MM.1S (cell line): ENCODE measurements at regions not wholly inside any gene's neighbourhood (a gene's known extent, or its start where the extent isn't known, plus 50 kb on each side); places are given as distances from the start of the nearest gene placed in this dataset.

Source experiments
- DNase-seq: peaks from one replicate; pipeline ENCODE4 v3.0.0-alpha.2; 2015
- H2AFZ ChIP-seq: fragments of 300-600 bp; sonication (generic); 2 replicates; pipeline ENCODE4 v1.6.0; 2016; ENCODE audit warnings: antibody characterized with exemption, low read length
- H3F3A ChIP-seq: fragments of 300-600 bp; sonication (generic); 2 replicates; pipeline ENCODE4 v1.6.1; 2016; ENCODE audit warnings: mild to moderate bottlenecking, antibody characterized with exemption, low read length, moderate library complexity, mixed read lengths; ENCODE audit not compliant: insufficient read depth
- H3K27ac ChIP-seq: fragments of 300-600 bp; sonication (generic); 2 replicates; pipeline ENCODE4 v1.5.1; 2016; ENCODE audit warnings: mild to moderate bottlenecking, low read length
- H3K27me3 ChIP-seq: fragments of 300-600 bp; sonication (generic); replicated peaks from 2 replicates; pipeline ENCODE4 v1.6.0; 2016; ENCODE audit warnings: low read length; ENCODE audit not compliant: insufficient read depth
- H3K36me3 ChIP-seq: fragments of 300-600 bp; sonication (generic); replicated peaks from 2 replicates; pipeline ENCODE4 v1.6.1; 2016; ENCODE audit warnings: mild to moderate bottlenecking, low read length, mixed read lengths; ENCODE audit not compliant: insufficient read depth
- H3K4me1 ChIP-seq: fragments of 300-600 bp; sonication (generic); 2 replicates; pipeline ENCODE4 v1.6.1; 2016; ENCODE audit warnings: low read length, mixed read lengths
- H3K4me2 ChIP-seq: fragments of 300-600 bp; sonication (generic); 2 replicates; pipeline ENCODE4 v1.6.0; 2016; ENCODE audit warnings: low read depth, low read length
- H3K4me3 ChIP-seq: fragments of 300-600 bp; sonication (generic); 2 replicates; pipeline ENCODE4 v1.5.1; 2016; ENCODE audit warnings: low read length, mixed read lengths
- H3K79me2 ChIP-seq: fragments of 300-600 bp; sonication (generic); 2 replicates; pipeline ENCODE4 v1.6.1; 2016; ENCODE audit warnings: mixed run types, low read length, mixed read lengths
- H3K9ac ChIP-seq: fragments of 300-600 bp; sonication (generic); 2 replicates; pipeline ENCODE4 v1.6.1; 2016; ENCODE audit warnings: low read length, mixed read lengths
- H3K9me2 ChIP-seq: fragments of 300-600 bp; sonication (generic); replicated peaks from 2 replicates; pipeline ENCODE4 v1.6.1; 2016; ENCODE audit warnings: mild to moderate bottlenecking, low read length, mixed read lengths; ENCODE audit not compliant: insufficient read depth
- H3K9me3 ChIP-seq: fragments of 300-600 bp; sonication (generic); replicated peaks from 2 replicates; pipeline ENCODE4 v1.6.1; 2016; ENCODE audit warnings: mild to moderate bottlenecking, low read length, mixed read lengths; ENCODE audit not compliant: insufficient read depth
- H4K20me1 ChIP-seq: fragments of 300-600 bp; sonication (generic); 2 replicates; pipeline ENCODE4 v1.6.1; 2016; ENCODE audit warnings: mild to moderate bottlenecking, low read length, moderate library complexity, mixed read lengths; ENCODE audit not compliant: insufficient read depth
- CTCF ChIP-seq: fragments of 300-600 bp; sonication (generic); IDR thresholded peaks from 2 replicates; pipeline ENCODE4 v1.5.1; 2016; ENCODE audit warnings: antibody characterized with exemption, low read length, mixed read lengths
- EZH2 ChIP-seq: fragments of 300-600 bp; sonication (generic); optimal IDR thresholded peaks from 2 replicates; pipeline ENCODE3; 2017; ENCODE audit warnings: low read depth, mild to moderate bottlenecking, antibody characterized with exemption, low read length, mixed read lengths
- EZH2phosphoT487 ChIP-seq: fragments of 300-600 bp; sonication (generic); IDR thresholded peaks from 2 replicates; pipeline ENCODE4 v1.6.1; 2018; ENCODE audit warnings: antibody characterized with exemption, low read length

DNA sequence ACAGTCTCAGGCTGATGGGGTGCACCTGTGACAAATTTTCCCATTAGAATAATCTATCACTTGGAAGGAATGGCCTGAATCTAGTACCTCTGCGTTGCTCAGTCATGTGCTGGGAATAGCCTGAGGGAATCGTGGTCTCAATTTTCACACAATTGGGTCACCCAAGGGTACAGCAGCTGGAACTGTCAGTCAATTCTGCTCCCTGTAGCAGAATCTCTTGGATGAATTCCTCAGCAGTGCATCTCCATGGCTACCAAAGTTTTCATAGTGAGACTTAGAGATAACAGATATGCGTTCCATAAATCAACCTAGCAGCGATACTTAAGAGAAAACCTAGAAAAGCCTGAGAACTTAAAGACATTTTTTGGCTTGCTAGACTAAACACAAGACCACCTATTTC is 288.7 kb upstream of the CTSO start:
- no peak overlapping the region for H2AFZ ChIP-seq
- no peak for TF ChIP-seq EZH2
- no peak for TF ChIP-seq EZH2phosphoT487
- no peak for TF ChIP-seq CTCF

DNA sequence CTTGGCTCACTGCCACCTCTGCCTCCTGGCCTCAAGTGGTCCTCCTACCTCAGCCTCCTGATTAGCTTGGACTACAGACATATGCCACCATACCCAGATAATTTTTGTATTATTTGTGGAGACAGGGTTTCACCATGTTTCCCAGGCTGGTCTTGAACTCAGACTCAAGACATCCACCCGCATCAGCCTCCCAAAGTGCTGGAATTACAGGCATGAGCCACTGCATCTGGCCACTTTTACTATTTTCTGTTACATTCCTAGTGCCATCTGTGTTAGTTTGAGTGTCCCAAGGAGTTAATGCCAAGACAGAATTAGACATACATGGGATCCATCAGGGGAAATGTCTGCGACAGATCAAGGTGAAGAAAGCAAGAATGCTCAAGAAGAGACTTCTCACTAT is 288.2 kb upstream of the CTSO start:
- Histone ChIP-seq H3K4me2 (no peak overlapping the region), H3K79me2 (no peaks in the 10 kb centered on the region), H3F3A (no peaks in the 10 kb centered on the region), H3K9me2 (no peaks in the 10 kb centered on the region), H3K9ac (no peak overlapping the region), H3K36me3 (no peaks in the 10 kb centered on the region), H3K4me1 (no peaks in the 10 kb centered on the region), H3K9me3 (no peaks in the 10 kb centered on the region), H3K27ac (no peak overlapping the region), H2AFZ (no peak overlapping the region), H3K4me3 (no peak overlapping the region), H4K20me1 (no peaks in the 10 kb centered on the region), H3K27me3 (no peaks in the 10 kb centered on the region)
- no peak for DNase-seq
- TF ChIP-seq CTCF: no peak
- no peak for TF ChIP-seq EZH2
- TF ChIP-seq EZH2phosphoT487: no peak

More for the DNA sequence above, 288.7 kb upstream of the CTSO start:
- no peak overlapping the region for H3K4me2 ChIP-seq
- H3K9me3 ChIP-seq: no peaks in the 10 kb centered on the region
- no peak overlapping the region for H3K27ac ChIP-seq
- no peak overlapping the region for H3K4me3 ChIP-seq
- H3K4me1 ChIP-seq: no peaks in the 10 kb centered on the region
- H3F3A ChIP-seq: no peaks in the 10 kb centered on the region
- no peaks in the 10 kb centered on the region for H3K79me2 ChIP-seq
- H3K9ac ChIP-seq: no peak overlapping the region
- no peaks in the 10 kb centered on the region for H3K9me2 ChIP-seq
- H3K27me3 ChIP-seq: no peaks in the 10 kb centered on the region
- no peaks in the 10 kb centered on the region for H4K20me1 ChIP-seq
- DNase-seq: no peak
- no peaks in the 10 kb centered on the region for H3K36me3 ChIP-seq

DNA sequence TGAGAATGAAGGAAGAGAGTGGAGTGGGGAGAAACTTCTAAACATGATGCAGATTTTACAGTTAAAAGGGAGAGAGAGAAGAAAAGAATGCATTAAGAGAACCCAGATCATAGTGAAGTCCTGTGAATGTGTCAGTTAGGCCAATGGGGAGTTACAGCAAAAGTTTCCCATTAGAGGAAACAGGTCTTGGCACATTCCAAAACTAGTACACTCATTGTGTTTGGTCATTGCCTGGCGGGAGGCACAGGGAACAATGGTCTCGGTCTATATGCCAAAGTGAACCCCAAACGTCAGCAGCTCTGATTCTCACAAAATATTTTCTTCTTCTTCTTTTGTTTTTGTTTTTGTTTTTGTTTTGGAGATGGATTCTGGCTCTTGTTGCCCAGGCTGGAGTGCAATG is 284.5 kb upstream of the CTSO start:
- no peaks in the 10 kb centered on the region for H3F3A ChIP-seq
- no peak overlapping the region for H2AFZ ChIP-seq
- no peak overlapping the region for H3K9ac ChIP-seq
- no peak overlapping the region for H3K4me2 ChIP-seq
- no peak overlapping the region for H3K27ac ChIP-seq
- H3K36me3 ChIP-seq: no peaks in the 10 kb centered on the region
- H3K27me3 ChIP-seq: no peaks in the 10 kb centered on the region
- H3K4me3 ChIP-seq: no peak overlapping the region
- no peaks in the 10 kb centered on the region for H3K9me2 ChIP-seq
- no peak for DNase-seq
- no peaks in the 10 kb centered on the region for H3K79me2 ChIP-seq
- no peaks in the 10 kb centered on the region for H3K4me1 ChIP-seq
- TF ChIP-seq CTCF: no peak
- TF ChIP-seq EZH2: no peak
- TF ChIP-seq EZH2phosphoT487: no peak
- no peaks in the 10 kb centered on the region for H4K20me1 ChIP-seq
- no peaks in the 10 kb centered on the region for H3K9me3 ChIP-seq
